K562 (cell line): ENCODE measurements at regions not wholly inside any gene's neighbourhood (a gene's known extent, or its start where the extent isn't known, plus 50 kb on each side); places are given as distances from the start of the nearest gene placed in this dataset.

Experiments
- ATAC-seq: fragments of 200-7000 bp; cut with Tn5 transposase; 3 replicates; pipeline ENCODE4 v1.9.1; 2020; ENCODE audit warnings: moderate library complexity
- BruUV-seq: library from RNA; stranded (reverse); fragments of 400-500 nt; replicated peaks from 2 replicates; lab custom pipeline; 2021; lab: Mats Ljungman, UMichigan
- CTCF ChIA-PET: fragments of 300-600 bp; formaldehyde crosslinking; extraction: SDS; loops from one replicate; lab custom pipeline; 2021; ENCODE audit warnings: low intra/inter-chr PET ratio; lab: Yijun Ruan, JAX
- POLR2A ChIA-PET: fragments of 300-600, 350-650 bp; sonication (Branson Sonifier 250); formaldehyde crosslinking; extraction: SDS; loops from one replicate; lab custom pipeline; 2021; ENCODE audit warnings: antibody characterized with exemption, inconsistent platforms; lab: Yijun Ruan, JAX
- DNase-seq, 4 experiments: peaks; one replicate each; pipeline versions ENCODE4 v3.0.0 to v3.0.0-alpha.2; 2011 to 2018; ENCODE audit warnings: low spot score in 3 of 4, mixed read lengths in 3 of 4; ENCODE audit errors: extremely low read depth in 1 of 4
- FAIRE-seq: peaks from 2 replicates; lab custom pipeline; 2011; peaks lifted over from hg19 to GRCh38; lab: Jason Lieb, UNC
- H2AFZ ChIP-seq: 2 replicates; pipeline ENCODE4 v1.6.0; 2011; ENCODE audit warnings: low read depth, low read length, control low read depth, inconsistent platforms
- H3K27ac ChIP-seq: fragments of 200-600 bp; 3 replicates; pipeline ENCODE4 v1.8.0; 2011; ENCODE audit warnings: low read depth, mild to moderate bottlenecking, control low read depth, inconsistent platforms, low read length, moderate library complexity, mixed read lengths; ENCODE audit errors: extremely low read depth
- H3K27me3 ChIP-seq, 2 experiments: fragments of 300-600 bp in 1 of 2; 2 replicates in 1 of 2; 3 replicates in 1 of 2; pipeline versions ENCODE4 v1.6.0 to v1.8.0; 2011; ENCODE audit warnings: inconsistent platforms in 2 of 2, low read length in 2 of 2, mild to moderate bottlenecking in 1 of 2, mixed read lengths in 1 of 2, moderate library complexity in 1 of 2; ENCODE audit not compliant: control insufficient read depth in 2 of 2, insufficient read depth in 2 of 2
- H3K36me3 ChIP-seq: fragments of 300-600 bp; 3 replicates; pipeline ENCODE4 v1.8.0; 2011; ENCODE audit warnings: mild to moderate bottlenecking, low read length, inconsistent platforms; ENCODE audit not compliant: control insufficient read depth, insufficient read depth
- H3K4me1 ChIP-seq, 2 experiments: fragments of 200-600 bp in 1 of 2; replicated peaks in 1 of 2; 2 replicates in 1 of 2; 3 replicates in 1 of 2; pipeline versions ENCODE4 v1.5.1 to v1.8.0; 2011; ENCODE audit warnings: inconsistent platforms in 2 of 2, low read length in 2 of 2, mild to moderate bottlenecking in 1 of 2, mixed read lengths in 1 of 2, moderate library complexity in 1 of 2; ENCODE audit not compliant: control insufficient read depth in 2 of 2, insufficient read depth in 2 of 2
- H3K4me2 ChIP-seq: 2 replicates; pipeline ENCODE4 v1.6.1; 2011; ENCODE audit warnings: low read length, control low read depth, inconsistent platforms, mixed read lengths; ENCODE audit not compliant: insufficient read depth
- H3K4me3 ChIP-seq: fragments of 200-600 bp; sonication (generic), shearing (Covaris generic); 2 replicates; pipeline ENCODE4 v1.5.1; 2016; ENCODE audit warnings: control low read depth, inconsistent platforms
- H3K79me2 ChIP-seq: fragments of 200-600 bp; 3 replicates; pipeline ENCODE4 v1.8.0; 2011; ENCODE audit warnings: low read length, inconsistent platforms; ENCODE audit not compliant: control insufficient read depth, insufficient read depth
- H3K9ac ChIP-seq, 2 experiments: 2 replicates each; pipeline versions ENCODE4 v1.6.0 to v1.6.1; 2011; ENCODE audit warnings: low read depth in 2 of 2, low read length in 2 of 2, control low read depth in 1 of 2, inconsistent platforms in 1 of 2, mild to moderate bottlenecking in 1 of 2, mixed read lengths in 1 of 2; ENCODE audit not compliant: insufficient read depth in 1 of 2
- H3K9me1 ChIP-seq: one replicate; pipeline ENCODE4 v1.6.0; 2011; ENCODE audit warnings: inconsistent platforms, mild to moderate bottlenecking, low read length, moderate library complexity; ENCODE audit not compliant: control insufficient read depth, insufficient read depth
- H3K9me3 ChIP-seq: replicated peaks from 2 replicates; pipeline ENCODE4 v1.5.1; 2011; ENCODE audit warnings: low read depth, low read length, inconsistent platforms; ENCODE audit not compliant: control insufficient read depth, insufficient read depth
- H4K20me1 ChIP-seq: replicated peaks from 2 replicates; pipeline ENCODE4 v1.6.1; 2011; ENCODE audit warnings: low read length, inconsistent platforms, mixed read lengths; ENCODE audit not compliant: control insufficient read depth, insufficient read depth
- CEBPG ChIP-seq, 3 experiments: fragments of 200-800 bp in 1 of 3; sonication (Bioruptor generic) in 1 of 3; sonication (generic) in 1 of 3; formaldehyde crosslinking in 1 of 3; IDR thresholded peaks in 2 of 3; conservative IDR thresholded peaks in 1 of 3; 2 replicates each; pipeline versions ENCODE4 v1.6.1 to v1.8.0; 2016 to 2022; ENCODE audit warnings: missing compliant biosample characterization in 2 of 3, missing genetic modification characterization in 2 of 3, mild to moderate bottlenecking in 1 of 3, missing genetic modification reagents in 1 of 3
- CEBPZ ChIP-seq: fragments of 150-350 bp; IDR thresholded peaks from 2 replicates; pipeline ENCODE4 v1.6.1; 2014; ENCODE audit warnings: low read depth, mild to moderate bottlenecking, low read length, borderline replicate concordance
- GTF2F1 ChIP-seq: IDR thresholded peaks from 2 replicates; pipeline ENCODE4 v1.6.1; 2011; ENCODE audit warnings: low read depth, low read length, improper control_type of control experiment
- KLF16 ChIP-seq: IDR thresholded peaks from 2 replicates; pipeline ENCODE4 v1.6.1; 2016; ENCODE audit warnings: antibody characterized with exemption
- NFXL1 ChIP-seq: fragments of 450-650 bp; formaldehyde crosslinking; IDR thresholded peaks from 2 replicates; pipeline ENCODE4 v1.4.0; 2021; ENCODE audit warnings: mild to moderate bottlenecking
- PREB ChIP-seq: sonication (generic); formaldehyde crosslinking; IDR thresholded peaks from 2 replicates; pipeline ENCODE4 v1.8.1; 2023; ENCODE audit warnings: mild to moderate bottlenecking, missing genetic modification reagents
- SOX6 ChIP-seq: fragments of 450-650 bp; IDR thresholded peaks from 2 replicates; pipeline ENCODE4 v1.6.1; 2014; ENCODE audit warnings: mild to moderate bottlenecking
- WGBS: fragments of 100-300 bp; shearing (Covaris generic); methylation state at CpG from one replicate; pipeline ENCODE4 v1.1.6; 2016; ENCODE audit warnings: low coverage, mixed read lengths; ENCODE audit not compliant: insufficient coverage; ENCODE audit errors: missing lambda C conversion rate; 5-methylcytosine and 5-hydroxymethylcytosine counted together
- in situ Hi-C: fragments of 300-500 bp; cut with MboI; formaldehyde crosslinking; loops from 4 replicates; pipeline ENCODE4 v1.15.0; 2018; ENCODE audit warnings: inconsistent platforms, mixed read lengths
- intact Hi-C: fragments of 100-400 bp; cut with micrococcal nuclease; formaldehyde crosslinking; loops from 2 replicates; pipeline ENCODE4 v1.14.2; 2022

- TF ChIP-seq CEBPZ (no peak), KLF16 (no peak), GTF2F1 (no peak), SOX6 (no peak), CEBPG (CRISPR knock-in tag; IDR thresholded peaks at IDR 0.05) (no peak), CEBPG (tag; conservative IDR thresholded peaks at IDR 0.05 in 1 of 2, IDR thresholded peaks at IDR 0.05 in 1 of 2) (no peak)
- TF ChIP-seq, all 486 proteins: peak for 0
These were observed 295.2 kb upstream of the IGFBP7 start (continued) for GRCh38 chr4:57405359-57405758.

- WGBS = 0% methylated on average over 4 of the region's 4 CpGs
- H3K4me1 ChIP-seq = no peaks in the 10 kb centered on the region
These were observed 294.3 kb upstream of the IGFBP7 start for GRCh38 chr4:57404483-57404882.

More at GRCh38 chr4:57404483-57404882, 294.3 kb upstream of the IGFBP7 start:
- no peaks in the 10 kb centered on the region for H3K79me2 ChIP-seq
- no peak overlapping the region for H3K9ac ChIP-seq
- BruUV-seq = no TSS peak
- no peak for FAIRE-seq
- H3K9me1 ChIP-seq = no peaks in the 10 kb centered on the region
- TF ChIP-seq PREB (CRISPR knock-in tag) = no peak
- no peak for TF ChIP-seq NFXL1 (CRISPR knock-in tag)
- TF ChIP-seq, all 486 proteins: peak for 0
- in situ Hi-C loops (no loop called here), intact Hi-C loops (no loop called here)
- POLR2A ChIA-PET = no interaction called here
- Histone ChIP-seq H3K36me3 (no peaks in the 10 kb centered on the region), H2AFZ (no peak overlapping the region), H3K9me3 (no peaks in the 10 kb centered on the region), H3K4me2 (no peak overlapping the region), H3K4me3 (no peak overlapping the region), H3K27ac (no peak overlapping the region), H4K20me1 (no peaks in the 10 kb centered on the region), H3K27me3 (no peaks in the 10 kb centered on the region)
- DNase-seq (no peak), ATAC-seq (no peak)
- CTCF ChIA-PET = no interaction called here
